Keratinocyte (primary cell): ENCODE measurements at regions not wholly inside any gene's neighbourhood (a gene's known extent, or its start where the extent isn't known, plus 50 kb on each side); places are given as distances from the start of the nearest gene placed in this dataset.

ENCODE experiments used
- DNase-seq: peaks from one replicate; pipeline ENCODE4 v3.0.0-alpha.2; 2011; ENCODE audit warnings: low read depth, missing footprints, low spot score
- FAIRE-seq: peaks from 2 replicates; lab custom pipeline; 2011; peaks lifted over from hg19 to GRCh38; lab: Jason Lieb, UNC
- H2AFZ ChIP-seq: 2 replicates; pipeline ENCODE4 v1.6.0; 2012; ENCODE audit warnings: low read length, control low read depth, inconsistent platforms; ENCODE audit not compliant: control insufficient read depth
- H3K27ac ChIP-seq: 2 replicates; pipeline ENCODE4 v1.5.1; 2011; ENCODE audit warnings: low read length; ENCODE audit not compliant: control insufficient read depth, insufficient read depth
- H3K27me3 ChIP-seq: 3 replicates; pipeline ENCODE4 v1.6.0; 2011; ENCODE audit warnings: low read length; ENCODE audit not compliant: control insufficient read depth, insufficient read depth; ENCODE audit errors: extremely low read depth
- H3K36me3 ChIP-seq, 2 experiments: 2 replicates in 1 of 2; 3 replicates in 1 of 2; pipeline ENCODE4 v1.5.1; 2011; ENCODE audit warnings: low read length in 2 of 2, mild to moderate bottlenecking in 1 of 2; ENCODE audit not compliant: control insufficient read depth in 2 of 2, insufficient read depth in 2 of 2; ENCODE audit errors: extremely low read depth in 1 of 2
- H3K4me1 ChIP-seq: 3 replicates; pipeline ENCODE4 v1.5.1; 2011; ENCODE audit warnings: low read length; ENCODE audit not compliant: control insufficient read depth, insufficient read depth; ENCODE audit errors: extremely low read depth
- H3K4me2 ChIP-seq: 3 replicates; pipeline ENCODE4 v1.6.0; 2011; ENCODE audit warnings: low read depth, low read length; ENCODE audit not compliant: control insufficient read depth, insufficient read depth; ENCODE audit errors: extremely low read depth
- H3K4me3 ChIP-seq, 3 experiments: fragments of 200-600 bp in 1 of 3; sonication (generic) in 1 of 3; 2 replicates in 2 of 3; 3 replicates in 1 of 3; pipeline ENCODE4 v1.5.1; 2011 to 2016; ENCODE audit warnings: low read length in 3 of 3, mild to moderate bottlenecking in 3 of 3, control low read depth in 2 of 3, inconsistent platforms in 1 of 3, low read depth in 1 of 3, mixed read lengths in 1 of 3, mixed run types in 1 of 3, moderate library complexity in 1 of 3; ENCODE audit not compliant: control insufficient read depth in 2 of 3, insufficient read depth in 2 of 3; ENCODE audit errors: extremely low read depth in 1 of 3
- H3K79me2 ChIP-seq: 2 replicates; pipeline ENCODE4 v1.6.0; 2012; ENCODE audit warnings: low read length; ENCODE audit not compliant: control insufficient read depth, insufficient read depth
- H3K9ac ChIP-seq: 3 replicates; pipeline ENCODE4 v1.6.0; 2011; ENCODE audit warnings: low read length; ENCODE audit not compliant: control insufficient read depth, insufficient read depth; ENCODE audit errors: extremely low read depth
- H3K9me1 ChIP-seq: 3 replicates; pipeline ENCODE4 v1.6.0; 2011; ENCODE audit warnings: low read length; ENCODE audit not compliant: control insufficient read depth, insufficient read depth; ENCODE audit errors: extremely low read depth
- H3K9me3 ChIP-seq: 2 replicates; pipeline ENCODE4 v1.5.1; 2012; ENCODE audit warnings: low read depth, low read length; ENCODE audit not compliant: control insufficient read depth
- H4K20me1 ChIP-seq: 3 replicates; pipeline ENCODE4 v1.6.0; 2011; ENCODE audit warnings: low read length; ENCODE audit not compliant: control insufficient read depth, insufficient read depth; ENCODE audit errors: extremely low read depth
- CTCF ChIP-seq, 3 experiments: IDR thresholded peaks in 1 of 3; conservative IDR thresholded peaks in 1 of 3; optimal IDR thresholded peaks in 1 of 3; 2 replicates in 2 of 3; 3 replicates in 1 of 3; pipeline versions ENCODE3 to v1.5.1; 2011; ENCODE audit warnings: low read length in 3 of 3, mild to moderate bottlenecking in 3 of 3, moderate library complexity in 2 of 3, control low read depth in 1 of 3, inconsistent platforms in 1 of 3; ENCODE audit not compliant: insufficient read depth in 2 of 3; ENCODE audit errors: extremely low read depth in 1 of 3
- EZH2 ChIP-seq: IDR thresholded peaks from one replicate; pipeline ENCODE4 v1.6.1; 2012; ENCODE audit warnings: inconsistent platforms, mild to moderate bottlenecking, low read length, moderate library complexity
- dilution Hi-C: fragments of 300-500 bp; cut with MboI; formaldehyde crosslinking; loops from one replicate; pipeline ENCODE4 v1.7.0; 2020; ENCODE audit warnings: low sequenced_read_pairs; ENCODE audit not compliant: extremely low pct_ligation_motif_present

GRCh38 chr6:130694606-130695005 lies 132.6 kb upstream of the SMLR1 start:
- H4K20me1 ChIP-seq = no peaks in the 10 kb centered on the region
- no peaks in the 10 kb centered on the region for H3K9me3 ChIP-seq
- no peak for FAIRE-seq
- TF ChIP-seq CTCF (optimal IDR thresholded peaks at IDR 0.05 in 1 of 3, IDR thresholded peaks at IDR 0.05 in 1 of 3, conservative IDR thresholded peaks at IDR 0.05 in 1 of 3; ENCODE audit: extremely low read depth in 1 of 3, insufficient read depth in 2 of 3, low read length in 3 of 3) (no peak), EZH2 (no peak)
- no peak overlapping the region for H2AFZ ChIP-seq
- no peak overlapping the region for H3K4me2 ChIP-seq
- H3K4me1 ChIP-seq = peaks cover 14% of the 10 kb centered on the region
- no peak overlapping the region for H3K4me3 ChIP-seq
- H3K9ac ChIP-seq = no peak overlapping the region
- H3K79me2 ChIP-seq = no peaks in the 10 kb centered on the region
- H3K27me3 ChIP-seq = no peaks in the 10 kb centered on the region
- no peak for DNase-seq
- dilution Hi-C loops = no loop called here
- no peaks in the 10 kb centered on the region for H3K9me1 ChIP-seq
- no peaks in the 10 kb centered on the region for H3K36me3 ChIP-seq
- H3K27ac ChIP-seq = no peak overlapping the region

- Histone ChIP-seq H3K9me3 (no peaks in the 10 kb centered on the region), H3K27ac (no peak overlapping the region), H4K20me1 (no peaks in the 10 kb centered on the region), H3K9me1 (no peaks in the 10 kb centered on the region), H3K4me1 (peaks cover 14% of the 10 kb centered on the region), H3K4me3 (no peak overlapping the region), H3K36me3 (no peaks in the 10 kb centered on the region), H3K27me3 (no peaks in the 10 kb centered on the region), H3K9ac (no peak overlapping the region), H3K4me2 (no peak overlapping the region), H3K79me2 (no peaks in the 10 kb centered on the region), H2AFZ (no peak overlapping the region)
- TF ChIP-seq EZH2 (no peak), CTCF (optimal IDR thresholded peaks at IDR 0.05 in 1 of 3, IDR thresholded peaks at IDR 0.05 in 1 of 3, conservative IDR thresholded peaks at IDR 0.05 in 1 of 3; ENCODE audit: extremely low read depth in 1 of 3, insufficient read depth in 2 of 3, low read length in 3 of 3) (no peak)
- DNase-seq (no peak), FAIRE-seq (peak; percentile 84)
- dilution Hi-C loops = no loop called here
Measured at GRCh38 chr6:130696806-130697205, 130.4 kb upstream of the SMLR1 start.
